NB4 (cell line): ENCODE measurements at regions not wholly inside any gene's neighbourhood (a gene's known extent, or its start where the extent isn't known, plus 50 kb on each side); places are given as distances from the start of the nearest gene placed in this dataset.

Experiments used
- MAX ChIP-seq: IDR thresholded peaks from 2 replicates; pipeline ENCODE4 v1.6.1; 2011; ENCODE audit warnings: low read depth, low read length
- TF ChIP-seq, protein P1 (sequence below): IDR thresholded peaks from one replicate; pipeline ENCODE4 v1.5.1; 2012; ENCODE audit warnings: low read depth, low read length

DNA sequence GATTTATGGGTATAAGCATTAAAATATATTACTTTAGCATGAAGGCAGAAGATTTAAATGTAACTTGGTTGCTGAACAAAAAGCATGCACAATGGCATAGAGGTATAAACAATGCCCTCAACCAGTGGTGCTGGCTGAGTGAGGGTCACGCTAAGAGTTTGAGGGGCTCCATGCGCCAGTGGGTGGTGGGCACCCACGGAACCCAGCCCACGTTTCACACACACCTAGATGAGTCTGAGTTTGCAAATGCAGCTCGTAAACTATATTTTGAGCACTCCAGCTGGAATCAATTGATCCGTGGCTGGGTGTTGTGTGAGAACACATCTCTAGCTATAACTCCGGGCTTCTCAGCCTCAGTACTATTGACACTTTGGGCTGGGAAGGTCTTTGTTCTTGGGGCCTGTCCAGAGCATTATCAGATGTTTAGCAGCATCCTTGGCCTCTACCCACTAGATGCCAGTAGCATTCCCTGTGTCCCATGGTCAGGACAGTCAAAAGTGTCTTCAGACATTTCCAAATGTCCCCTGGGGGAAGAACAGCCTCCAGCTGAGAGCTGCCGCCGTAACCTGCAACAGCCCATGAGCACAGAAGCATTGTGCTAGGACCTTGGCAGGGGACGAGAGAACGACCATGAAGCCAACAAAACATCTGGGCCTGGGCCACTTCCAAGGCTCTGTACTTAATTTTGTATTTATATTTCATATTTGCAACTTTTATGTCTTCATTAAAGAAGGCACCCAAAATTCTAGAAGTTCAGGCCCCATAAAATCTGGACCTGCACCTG is 108.1 kb upstream of the SOX1 start:
- TF ChIP-seq MAX, result no peak
- TF ChIP-seq, protein P1, sequence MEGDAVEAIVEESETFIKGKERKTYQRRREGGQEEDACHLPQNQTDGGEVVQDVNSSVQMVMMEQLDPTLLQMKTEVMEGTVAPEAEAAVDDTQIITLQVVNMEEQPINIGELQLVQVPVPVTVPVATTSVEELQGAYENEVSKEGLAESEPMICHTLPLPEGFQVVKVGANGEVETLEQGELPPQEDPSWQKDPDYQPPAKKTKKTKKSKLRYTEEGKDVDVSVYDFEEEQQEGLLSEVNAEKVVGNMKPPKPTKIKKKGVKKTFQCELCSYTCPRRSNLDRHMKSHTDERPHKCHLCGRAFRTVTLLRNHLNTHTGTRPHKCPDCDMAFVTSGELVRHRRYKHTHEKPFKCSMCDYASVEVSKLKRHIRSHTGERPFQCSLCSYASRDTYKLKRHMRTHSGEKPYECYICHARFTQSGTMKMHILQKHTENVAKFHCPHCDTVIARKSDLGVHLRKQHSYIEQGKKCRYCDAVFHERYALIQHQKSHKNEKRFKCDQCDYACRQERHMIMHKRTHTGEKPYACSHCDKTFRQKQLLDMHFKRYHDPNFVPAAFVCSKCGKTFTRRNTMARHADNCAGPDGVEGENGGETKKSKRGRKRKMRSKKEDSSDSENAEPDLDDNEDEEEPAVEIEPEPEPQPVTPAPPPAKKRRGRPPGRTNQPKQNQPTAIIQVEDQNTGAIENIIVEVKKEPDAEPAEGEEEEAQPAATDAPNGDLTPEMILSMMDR, result no peak
